ENCODE measurements at regions not wholly inside any gene's neighbourhood (a gene's known extent, or its start where the extent isn't known, plus 50 kb on each side); places are given as distances from the start of the nearest gene placed in this dataset.

- H3K4me3 Mint-ChIP-seq: no peak overlapping the region
- no peaks in the 10 kb centered on the region for H3K4me1 Mint-ChIP-seq
- H3K27ac Mint-ChIP-seq: no peak overlapping the region
- no peaks in the 10 kb centered on the region for H3K9me3 Mint-ChIP-seq
- H3K27me3 Mint-ChIP-seq (ENCODE audit: low read depth): no peaks in the 10 kb centered on the region
- no peak for DNase-seq (ENCODE audit: low spot score)
- no peak for ATAC-seq
- ChIA-PET CTCF (no interaction called here), POLR2A (no interaction called here)
- TF ChIP-seq TCF7 (CRISPR knock-in tag; IDR thresholded peaks at IDR 0.05; ENCODE audit: low read depth): no peak
- TF ChIP-seq ZNF317 (CRISPR knock-in tag; IDR thresholded peaks at IDR 0.05; ENCODE audit: borderline replicate concordance, low read depth): no peak
- TF ChIP-seq PRDM15 (CRISPR knock-in tag; IDR thresholded peaks at IDR 0.05): no peak
- TF ChIP-seq ZBTB43 (CRISPR knock-in tag; IDR thresholded peaks at IDR 0.05): no peak
- no peak for TF ChIP-seq NFE2L1 (CRISPR knock-in tag; IDR thresholded peaks at IDR 0.05)
- TF ChIP-seq PREB (CRISPR knock-in tag; IDR thresholded peaks at IDR 0.05; ENCODE audit: borderline replicate concordance): no peak
- TF ChIP-seq OVOL2 (CRISPR knock-in tag; IDR thresholded peaks at IDR 0.05; ENCODE audit: borderline replicate concordance): no peak
- TF ChIP-seq ARID4B (CRISPR knock-in tag; IDR thresholded peaks at IDR 0.05; ENCODE audit: borderline replicate concordance): no peak
- no peak for TF ChIP-seq NR1H2 (CRISPR knock-in tag; IDR thresholded peaks at IDR 0.05)
- no peak for TF ChIP-seq SP1 (CRISPR knock-in tag; conservative IDR thresholded peaks at IDR 0.05)
- TF ChIP-seq AR (CRISPR knock-in tag; IDR thresholded peaks at IDR 0.05): no peak
- TF ChIP-seq GRHL2 (CRISPR knock-in tag; IDR thresholded peaks at IDR 0.05; ENCODE audit: insufficient replicate concordance, severe bottlenecking): no peak
- no peak for TF ChIP-seq SOX15 (CRISPR knock-in tag; IDR thresholded peaks at IDR 0.05)
- no peak for TF ChIP-seq TP53 (CRISPR knock-in tag; IDR thresholded peaks at IDR 0.05)
- TF ChIP-seq ZNF512 (CRISPR knock-in tag; IDR thresholded peaks at IDR 0.05; ENCODE audit: borderline replicate concordance): no peak
- TF ChIP-seq CREM (CRISPR knock-in tag; IDR thresholded peaks at IDR 0.05): no peak
- no peak for TF ChIP-seq SMAD3 (CRISPR knock-in tag; IDR thresholded peaks at IDR 0.05; ENCODE audit: borderline replicate concordance)
- TF ChIP-seq NR2C2 (CRISPR knock-in tag; IDR thresholded peaks at IDR 0.05): no peak
- TF ChIP-seq MAX (CRISPR knock-in tag; IDR thresholded peaks at IDR 0.05): no peak
- no peak for TF ChIP-seq PRRX2 (CRISPR knock-in tag; IDR thresholded peaks at IDR 0.05)
- H3K36me3 Mint-ChIP-seq: no peaks in the 10 kb centered on the region
Observed at GRCh38 chr1:90472775-90473174, 244.3 kb downstream of the BARHL2 start.

Measured in WTC11 (cell line).